ENCODE measurements at regions not wholly inside any gene's neighbourhood (a gene's known extent, or its start where the extent isn't known, plus 50 kb on each side); places are given as distances from the start of the nearest gene placed in this dataset.

DNA sequence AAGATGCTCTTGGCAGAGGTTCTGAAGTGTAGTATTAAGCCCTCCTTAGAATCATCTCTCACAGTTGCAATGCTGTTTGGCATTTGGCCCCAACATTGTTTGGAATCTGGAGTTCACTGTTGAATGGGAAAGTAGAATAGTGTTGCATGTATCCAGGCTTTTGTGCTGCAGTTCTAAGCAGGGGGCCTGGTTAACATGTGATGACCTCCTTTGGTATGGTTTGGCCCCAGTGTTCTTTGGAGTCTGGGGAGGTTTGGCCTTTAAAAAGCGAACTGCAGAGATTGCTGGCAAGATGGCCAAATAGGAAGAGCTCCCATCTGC lies 61.8 kb upstream of the PLD5 start:
- TF ChIP-seq, protein P1, sequence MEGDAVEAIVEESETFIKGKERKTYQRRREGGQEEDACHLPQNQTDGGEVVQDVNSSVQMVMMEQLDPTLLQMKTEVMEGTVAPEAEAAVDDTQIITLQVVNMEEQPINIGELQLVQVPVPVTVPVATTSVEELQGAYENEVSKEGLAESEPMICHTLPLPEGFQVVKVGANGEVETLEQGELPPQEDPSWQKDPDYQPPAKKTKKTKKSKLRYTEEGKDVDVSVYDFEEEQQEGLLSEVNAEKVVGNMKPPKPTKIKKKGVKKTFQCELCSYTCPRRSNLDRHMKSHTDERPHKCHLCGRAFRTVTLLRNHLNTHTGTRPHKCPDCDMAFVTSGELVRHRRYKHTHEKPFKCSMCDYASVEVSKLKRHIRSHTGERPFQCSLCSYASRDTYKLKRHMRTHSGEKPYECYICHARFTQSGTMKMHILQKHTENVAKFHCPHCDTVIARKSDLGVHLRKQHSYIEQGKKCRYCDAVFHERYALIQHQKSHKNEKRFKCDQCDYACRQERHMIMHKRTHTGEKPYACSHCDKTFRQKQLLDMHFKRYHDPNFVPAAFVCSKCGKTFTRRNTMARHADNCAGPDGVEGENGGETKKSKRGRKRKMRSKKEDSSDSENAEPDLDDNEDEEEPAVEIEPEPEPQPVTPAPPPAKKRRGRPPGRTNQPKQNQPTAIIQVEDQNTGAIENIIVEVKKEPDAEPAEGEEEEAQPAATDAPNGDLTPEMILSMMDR (IDR thresholded peaks at IDR 0.05; ENCODE audit: low read depth, low read length, poor library complexity, severe bottlenecking): no peak
- no peak for TF ChIP-seq EZH2phosphoT487 (IDR thresholded peaks at IDR 0.05; ENCODE audit: borderline replicate concordance, low read length)

All from DOHH2 (cell line).